Embryonic facial prominence (tissue), 1 donor: ENCODE measurements at regions not wholly inside any gene's neighbourhood (a gene's known extent, or its start where the extent isn't known, plus 50 kb on each side); places are given as distances from the start of the nearest gene placed in this dataset.
"Not testable (repeated sequence)": the region's sequence is repeated elsewhere in the genome, so short reads cannot be mapped to it uniquely, and the experiment has no call there.

Source experiments
- DNase-seq: peaks from one replicate; pipeline ENCODE4 v3.0.0-alpha.2; 2016; ENCODE audit errors: extremely low spot score

DNA sequence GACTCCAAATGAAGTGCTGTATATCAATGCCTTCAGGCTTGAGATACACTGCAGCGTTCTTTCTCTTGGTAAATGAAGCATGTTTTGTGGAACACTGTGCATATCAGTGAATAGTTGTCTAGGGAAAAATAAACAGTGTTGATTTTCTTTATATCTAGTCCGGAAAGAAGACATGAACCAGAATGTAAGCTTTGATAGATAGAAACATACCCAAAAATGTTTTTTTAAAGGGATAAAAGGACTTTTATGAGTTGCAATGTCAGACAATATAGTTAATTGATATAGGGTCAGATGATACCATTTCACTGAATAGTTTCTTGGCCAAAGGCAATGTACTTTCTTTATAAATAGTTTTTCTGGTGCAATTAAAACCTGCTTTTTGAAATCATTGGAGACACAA lies 1037.8 kb downstream of the OTOL1 start:
- DNase-seq = no peak

DNA sequence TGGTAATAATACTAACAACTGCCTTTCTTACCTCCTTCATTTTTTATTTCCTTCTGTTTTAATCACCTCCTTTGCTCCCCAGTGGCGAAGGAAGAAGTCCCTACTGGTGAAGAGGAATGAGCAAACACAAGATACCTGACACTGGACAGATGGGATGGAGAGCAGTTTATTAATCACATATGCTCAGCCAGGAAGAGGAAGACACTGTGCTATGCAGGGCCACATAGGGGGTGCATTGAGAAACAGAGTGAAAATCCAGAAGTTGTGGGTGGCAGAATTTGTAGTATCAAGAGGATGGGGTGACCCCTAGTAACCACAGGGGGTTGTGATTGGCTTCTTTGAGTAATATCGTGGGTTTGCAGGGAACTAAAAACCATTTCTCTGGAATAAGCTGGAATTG lies 1041.9 kb downstream of the OTOL1 start:
- no peak for DNase-seq

DNA sequence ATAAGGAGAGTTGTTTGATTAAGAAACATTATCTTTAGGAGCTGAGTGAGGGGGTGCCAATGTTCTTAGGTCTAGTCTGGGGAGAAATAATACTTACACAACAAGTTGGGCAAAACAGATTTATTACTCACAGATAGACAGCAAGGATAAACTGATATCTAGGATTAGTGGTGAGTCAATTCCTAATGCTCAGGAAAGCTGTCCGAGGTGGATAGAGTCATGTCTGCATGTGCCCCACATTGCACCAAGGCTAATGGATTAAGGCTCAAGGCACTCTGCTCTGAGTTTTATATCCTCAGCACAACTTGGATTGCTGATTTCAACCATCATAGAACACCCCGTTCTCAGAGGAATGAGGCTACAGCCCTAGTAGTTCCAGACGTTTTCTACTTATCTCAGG lies 1042.3 kb downstream of the OTOL1 start:
- no peak for DNase-seq

DNA sequence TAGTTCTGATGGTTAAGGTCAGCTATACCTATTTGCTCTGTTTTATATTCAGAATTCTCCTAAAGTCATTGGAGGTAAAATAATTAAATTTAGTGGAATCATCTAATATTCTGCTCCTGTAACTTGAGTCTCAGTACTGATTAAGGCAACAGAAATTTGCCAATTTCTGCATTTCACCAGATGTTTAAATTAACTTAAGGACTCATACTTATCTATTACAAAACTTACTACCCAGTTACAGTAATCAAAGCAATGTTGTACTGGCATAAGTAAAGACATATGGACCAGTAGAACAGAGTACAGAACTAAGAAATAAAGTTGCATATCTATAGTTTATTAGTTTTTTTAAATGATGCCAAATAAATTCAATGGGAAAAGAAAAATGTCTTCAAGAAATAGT lies 1043.8 kb downstream of the OTOL1 start:
- DNase-seq = no peak

DNA sequence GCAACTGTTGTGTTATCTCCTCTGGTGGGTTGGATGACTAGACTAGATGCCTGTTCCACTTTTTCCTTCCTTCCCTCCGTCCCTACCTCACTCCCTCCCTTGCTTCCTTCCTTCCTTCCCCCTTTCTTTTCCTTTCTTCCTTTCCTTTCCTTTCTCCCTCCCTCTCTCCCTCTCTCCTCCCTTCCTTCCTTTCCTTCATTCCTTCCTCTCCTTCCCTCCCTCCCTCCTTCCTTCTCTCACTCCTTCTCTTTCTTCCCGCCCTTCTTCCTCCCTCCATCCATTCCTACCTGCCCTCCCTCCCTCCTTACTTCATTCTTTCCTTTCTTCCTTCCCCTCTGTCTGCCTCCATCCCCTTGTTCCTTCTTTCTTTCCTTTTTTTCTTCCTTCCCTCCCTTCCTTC lies 1045.3 kb downstream of the OTOL1 start:
- no peak for DNase-seq

DNA sequence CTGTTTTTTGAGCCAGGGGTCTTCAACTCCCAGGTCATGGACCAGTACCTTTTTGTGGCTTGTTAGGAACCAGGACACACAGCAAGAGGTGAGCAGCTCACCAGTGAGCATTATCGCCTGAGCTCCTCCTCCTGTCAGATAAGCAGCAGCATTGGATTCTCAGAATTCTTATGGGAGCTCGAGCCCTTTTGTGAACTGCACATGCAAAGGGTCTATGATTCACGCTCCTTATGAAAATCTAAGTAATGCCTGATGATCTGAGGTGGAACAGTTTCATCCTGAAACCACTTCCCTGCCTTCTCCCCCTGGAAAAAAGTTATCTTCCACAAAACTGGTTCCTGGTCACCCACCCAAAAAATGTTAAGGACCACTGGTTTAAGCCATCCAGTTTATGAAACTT lies 1047.6 kb downstream of the OTOL1 start:
- DNase-seq = no peak

DNA sequence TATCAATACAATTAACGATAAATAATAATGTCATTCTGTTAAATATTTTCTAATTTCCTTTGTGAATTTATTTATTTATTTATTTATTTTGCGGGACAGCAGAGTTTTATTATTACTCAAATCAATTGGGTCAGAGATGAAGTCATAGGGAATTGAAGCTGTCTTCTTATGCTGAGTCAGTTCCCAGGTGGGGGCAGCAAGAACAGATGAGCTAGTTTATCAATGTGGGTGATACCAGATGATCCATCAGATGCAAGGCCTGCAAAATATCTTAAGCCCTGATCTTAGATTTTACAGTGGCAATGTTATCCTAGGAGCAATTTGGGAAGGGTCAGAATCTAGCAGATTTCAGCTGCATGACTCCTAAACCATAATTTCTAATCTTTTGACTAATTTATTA lies 1050.3 kb downstream of the OTOL1 start:
- DNase-seq = no peak

DNA sequence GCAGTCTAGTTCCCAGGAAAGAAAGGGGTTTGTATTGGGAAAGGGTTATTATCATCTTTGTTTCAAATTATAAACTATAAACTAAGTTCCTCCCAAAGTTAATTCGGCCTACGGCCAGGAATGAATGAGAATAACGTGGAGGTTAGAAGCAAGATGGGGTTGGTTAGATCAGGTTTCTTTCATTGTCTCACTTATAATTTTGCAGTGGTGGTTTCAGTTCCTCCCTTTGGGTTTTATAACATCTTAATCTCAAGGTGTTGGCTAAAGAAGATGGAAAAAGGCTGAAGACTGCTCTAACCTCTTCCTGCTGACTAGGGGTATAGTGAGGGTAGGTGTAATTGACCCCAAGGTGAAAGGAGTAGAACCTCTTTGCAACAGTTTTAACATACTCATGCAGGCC lies 1050.7 kb downstream of the OTOL1 start:
- DNase-seq = no peak

DNA sequence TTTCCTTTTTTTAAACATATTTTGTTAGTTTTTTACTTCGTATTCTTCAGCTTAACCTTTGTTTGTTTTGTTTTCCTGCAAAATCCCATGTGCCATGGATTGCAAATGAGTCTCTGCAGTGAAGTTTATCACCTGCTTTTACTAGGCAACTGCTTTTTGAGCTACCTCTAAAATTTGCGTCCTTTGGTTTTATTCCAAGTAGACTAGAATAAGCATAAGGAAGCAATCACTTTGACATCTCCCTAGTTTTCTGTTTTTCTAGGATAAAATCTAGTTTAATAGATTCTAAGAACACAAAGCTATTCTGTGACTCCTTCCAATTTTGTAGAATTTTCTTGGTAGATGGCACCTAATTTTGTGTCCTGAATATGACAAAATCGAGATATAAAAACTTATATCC lies 1059.2 kb downstream of the OTOL1 start:
- no peak for DNase-seq

DNA sequence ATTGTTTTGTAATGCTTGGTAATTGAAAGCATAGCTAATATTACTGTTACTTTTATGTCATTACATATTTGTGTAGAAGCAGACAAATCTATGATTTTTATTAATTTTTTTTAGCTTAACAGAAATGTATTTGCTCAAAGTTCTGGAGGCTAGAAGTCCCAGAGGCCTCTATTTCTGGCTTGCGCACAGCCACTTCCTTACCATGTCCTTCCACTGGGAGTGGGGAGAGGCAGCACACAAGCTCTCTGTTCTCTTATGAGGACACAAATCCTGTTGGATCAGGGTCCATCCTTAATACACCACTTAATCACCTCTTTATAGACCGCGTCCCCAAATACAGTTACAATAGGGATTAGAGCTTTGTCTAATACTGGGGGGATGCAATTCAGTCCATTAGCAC lies 1061.4 kb downstream of the OTOL1 start:
- DNase-seq = no peak

DNA sequence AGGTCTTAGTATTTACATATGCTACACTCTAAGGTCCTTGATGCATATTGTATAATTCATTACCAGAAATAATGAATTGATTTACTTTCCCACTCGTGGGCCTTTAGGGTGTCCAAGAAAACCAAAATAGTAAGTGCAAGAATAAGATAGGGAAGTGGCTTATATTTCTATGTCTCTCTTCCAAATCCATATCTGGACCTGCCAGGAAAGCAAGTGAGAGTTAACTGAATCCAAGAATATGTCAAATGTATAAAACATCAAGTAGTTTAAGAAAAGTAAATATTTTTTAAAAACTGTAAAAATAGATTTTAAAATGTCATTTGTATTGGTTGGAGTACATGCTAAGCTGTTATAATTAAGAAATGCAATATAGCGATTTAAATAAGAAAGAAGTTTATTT lies 1072.1 kb downstream of the OTOL1 start:
- no peak for DNase-seq

DNA sequence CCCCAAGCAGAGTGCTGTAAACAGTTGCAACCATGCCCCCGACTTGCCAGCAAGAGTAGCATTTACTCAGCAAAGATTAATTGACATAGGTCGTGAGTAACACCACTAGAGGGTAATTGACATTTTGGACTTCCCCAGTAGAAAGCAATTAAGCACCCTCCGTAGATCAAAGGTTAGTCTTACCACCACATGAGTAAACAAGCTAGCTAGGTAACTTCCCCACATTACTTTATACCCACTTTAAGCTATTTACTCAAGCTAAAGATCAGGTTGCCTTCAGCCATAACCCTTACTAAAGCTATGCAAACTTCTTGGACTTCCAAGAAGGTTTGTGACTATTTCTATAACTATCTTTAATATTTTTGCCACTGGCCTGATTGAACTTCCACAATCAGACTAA lies 1072.7 kb downstream of the OTOL1 start:
- no peak for DNase-seq

DNA sequence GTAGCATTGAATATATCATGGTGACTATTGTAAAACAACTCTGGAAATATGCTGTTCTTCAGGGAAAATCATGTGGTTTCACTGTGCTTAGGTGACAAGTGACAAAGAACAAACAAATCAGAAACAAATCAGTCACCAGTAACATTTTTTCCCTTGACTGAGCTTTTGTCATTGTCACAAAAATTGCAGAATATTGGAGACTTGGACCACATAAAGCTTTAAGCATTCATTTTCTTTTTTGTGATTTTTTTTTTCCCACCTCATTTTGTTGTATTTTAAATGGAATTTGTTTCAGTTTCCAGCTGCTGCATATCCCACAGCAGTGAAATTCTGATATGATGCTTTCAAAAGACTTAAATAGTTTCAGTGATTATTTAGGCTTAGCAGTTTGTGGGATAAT lies 1088.4 kb downstream of the OTOL1 start:
- DNase-seq = no peak

DNA sequence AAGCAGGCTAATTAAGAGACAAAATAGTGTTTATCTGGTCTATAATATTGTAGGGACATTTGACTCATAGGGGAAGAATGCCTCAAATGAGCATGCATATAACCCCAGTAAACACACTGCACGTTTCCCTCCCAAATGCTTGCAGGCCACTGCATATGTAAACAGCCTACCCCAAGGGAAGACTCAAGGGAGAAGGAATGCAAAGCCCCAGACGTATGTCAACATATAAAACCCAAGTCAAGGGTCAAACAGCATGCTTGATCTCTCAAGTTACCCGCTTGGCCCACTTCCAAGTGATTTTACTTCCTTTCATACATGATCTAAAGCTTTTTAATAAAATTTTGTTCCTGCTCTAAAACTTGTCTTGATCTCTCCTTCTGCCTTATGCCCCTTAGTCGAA lies 1090.0 kb downstream of the OTOL1 start:
- no peak for DNase-seq

DNA sequence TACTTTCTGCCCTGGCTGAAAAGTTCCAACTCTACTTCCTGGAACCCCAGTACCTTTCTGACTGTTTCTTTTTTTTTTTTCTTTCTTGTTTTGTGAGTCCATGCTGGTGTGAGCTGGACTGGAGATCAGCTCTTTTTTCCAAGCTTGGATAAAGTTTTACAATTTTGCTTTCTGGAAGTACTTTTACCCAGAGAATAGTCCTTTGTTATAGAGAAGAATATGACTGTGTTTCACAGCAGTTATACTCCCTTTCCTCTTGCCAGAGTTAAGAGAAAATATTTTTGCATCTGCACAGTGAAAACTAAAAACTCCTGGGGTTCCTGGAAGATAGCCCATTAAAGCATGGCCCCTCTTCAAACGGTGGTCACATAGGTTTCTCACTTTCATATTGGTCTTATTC lies 1100.6 kb downstream of the OTOL1 start:
- DNase-seq = no peak

DNA sequence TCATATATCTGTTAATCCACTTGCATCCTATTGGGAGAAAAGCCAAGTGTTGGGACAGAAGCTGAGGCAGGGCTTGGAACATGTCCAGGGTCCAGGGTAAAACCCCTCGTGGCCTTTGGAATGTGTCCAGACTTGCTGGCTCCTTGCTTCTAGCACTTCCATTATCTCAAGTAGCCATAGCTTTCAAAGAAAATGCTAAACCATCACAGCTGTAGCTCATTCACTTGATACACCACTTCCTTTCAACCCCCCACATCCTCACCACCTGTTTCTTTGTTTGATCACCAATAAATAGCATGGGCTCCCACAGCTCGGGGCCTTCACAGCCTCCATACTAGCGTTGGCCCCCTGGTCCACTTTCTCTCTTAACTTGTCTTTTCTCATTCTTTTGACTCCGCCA lies 1101.9 kb downstream of the OTOL1 start:
- DNase-seq = not testable (repeated sequence)

DNA sequence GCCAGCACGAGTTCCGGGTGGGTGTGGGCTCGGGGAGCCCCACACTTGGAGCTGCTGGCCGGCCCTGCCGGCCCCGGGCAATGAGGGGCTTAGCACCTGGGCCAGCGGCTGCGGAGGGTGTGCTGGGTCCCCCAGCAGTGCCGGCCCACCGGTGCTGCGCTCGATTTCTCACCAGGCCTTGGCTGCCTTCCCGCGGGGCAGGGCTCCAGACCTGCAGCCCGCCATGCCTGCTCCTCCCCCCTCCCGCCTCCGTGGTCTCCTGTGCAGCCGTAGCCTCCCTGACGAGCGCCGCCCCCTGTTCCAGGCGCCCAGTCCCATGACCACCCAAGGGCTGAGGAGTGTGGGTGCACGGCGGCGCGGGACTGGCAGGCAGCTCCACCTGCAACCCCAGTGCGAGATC lies 1103.1 kb downstream of the OTOL1 start:
- DNase-seq = not testable (repeated sequence)

DNA sequence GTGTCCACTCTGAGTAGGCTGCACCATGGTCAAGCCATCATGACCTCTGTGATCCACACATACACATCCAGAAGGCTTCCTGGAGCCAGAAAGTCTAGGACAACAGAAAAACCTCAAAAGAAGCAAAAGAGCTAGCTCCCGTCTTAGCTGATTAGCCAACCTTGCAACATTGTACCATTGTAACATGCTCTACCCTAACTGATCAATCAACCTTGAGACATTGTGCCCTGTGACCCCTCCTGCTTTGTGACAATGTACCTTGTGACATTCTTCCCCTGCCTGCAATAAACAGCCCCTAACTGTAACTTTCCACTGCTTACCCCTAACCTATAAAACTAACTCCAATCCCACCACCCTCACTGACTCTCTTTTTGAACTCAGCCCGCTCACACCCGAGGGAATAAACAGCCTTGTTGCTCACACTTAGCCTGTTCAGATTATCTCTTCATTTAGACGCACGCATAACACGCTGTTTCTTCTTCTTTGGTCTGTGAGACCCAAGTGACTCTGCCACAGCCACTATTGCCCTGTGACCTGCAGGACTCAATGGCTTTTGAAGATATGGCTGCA lies 1104.6 kb downstream of the OTOL1 start:
- no peak for DNase-seq

DNA sequence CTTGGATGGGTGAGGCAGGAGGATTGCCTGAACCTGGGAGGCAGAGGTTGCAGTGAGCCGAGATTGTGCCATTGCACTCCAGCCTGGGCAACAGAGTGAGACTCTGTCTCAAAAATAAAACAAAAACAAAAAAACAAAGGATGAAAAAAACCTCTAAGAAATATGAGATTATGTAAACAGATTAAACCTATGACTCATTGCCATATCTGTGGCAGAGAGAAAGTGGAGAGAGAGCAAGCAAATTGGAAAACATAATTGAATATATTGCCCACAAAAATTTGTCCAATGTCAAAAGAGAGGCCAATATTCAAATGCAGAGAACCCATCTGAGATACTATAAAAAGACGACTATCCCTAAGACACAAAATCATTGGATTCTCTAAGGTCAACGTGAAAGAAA lies 1106.0 kb downstream of the OTOL1 start:
- no peak for DNase-seq

DNA sequence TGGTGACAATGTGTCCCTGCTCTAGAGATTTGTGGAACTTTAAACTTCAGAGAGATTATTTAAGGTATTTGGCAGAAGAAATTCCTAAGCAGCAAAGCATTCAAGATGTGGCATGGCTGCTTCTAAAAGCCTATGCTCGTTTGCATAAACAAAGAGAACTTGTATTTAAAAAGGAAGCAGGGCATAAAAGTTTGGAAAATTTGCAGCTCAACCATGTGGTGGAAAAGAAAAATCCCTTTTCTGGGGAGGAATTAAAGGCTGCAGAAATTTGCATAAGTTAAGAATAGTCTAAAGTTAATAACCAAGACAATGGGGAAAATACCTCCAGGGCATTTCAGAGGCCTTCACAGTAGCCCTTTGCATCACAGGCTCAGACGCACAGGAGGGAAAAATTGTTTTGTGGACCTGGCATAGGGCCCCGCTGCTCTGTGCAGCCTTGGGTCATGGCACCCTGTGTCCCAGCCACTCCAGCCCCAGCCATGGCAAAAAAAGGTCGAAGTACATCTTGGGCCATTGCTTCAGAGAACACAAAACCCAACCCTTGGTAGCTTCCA lies 1109.1 kb downstream of the OTOL1 start:
- no peak for DNase-seq

DNA sequence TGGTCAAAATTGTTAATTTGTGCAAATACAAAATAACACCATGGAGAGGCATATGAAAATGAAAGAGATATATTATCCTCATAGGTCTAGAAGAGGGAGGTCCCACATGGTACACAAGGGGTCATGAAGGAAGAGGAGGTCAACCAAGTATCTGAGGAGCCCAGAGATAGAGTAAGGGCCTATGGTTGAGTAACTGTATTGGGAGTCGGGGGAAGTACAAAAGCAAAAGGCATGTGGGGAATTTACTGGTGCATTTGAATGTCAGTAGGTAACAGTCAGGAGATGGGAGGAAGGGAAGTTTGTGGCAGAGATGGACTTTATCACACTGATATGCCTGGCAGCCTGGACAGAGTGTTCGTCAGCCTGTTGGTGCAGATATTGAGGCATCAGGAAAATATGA lies 1113.7 kb downstream of the OTOL1 start:
- no peak for DNase-seq

DNA sequence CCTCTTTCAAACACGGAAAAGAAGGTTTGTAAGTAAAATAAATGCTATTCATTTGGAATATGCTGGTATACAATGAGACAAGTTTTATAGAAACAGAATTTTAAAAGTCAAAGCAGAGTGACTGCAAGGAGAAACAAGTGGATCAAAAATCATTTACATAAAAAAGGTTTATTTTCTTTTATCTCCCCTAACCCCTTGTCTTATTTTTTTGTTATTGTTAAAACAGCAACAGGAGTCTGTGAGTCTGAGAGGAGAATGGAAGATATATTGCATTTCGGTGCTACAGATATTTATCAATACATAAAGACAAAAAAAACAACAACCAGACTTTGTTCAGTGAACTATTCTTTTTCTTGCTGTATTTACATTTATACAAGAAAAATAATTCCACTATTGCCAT lies 1116.4 kb downstream of the OTOL1 start:
- DNase-seq = no peak

DNA sequence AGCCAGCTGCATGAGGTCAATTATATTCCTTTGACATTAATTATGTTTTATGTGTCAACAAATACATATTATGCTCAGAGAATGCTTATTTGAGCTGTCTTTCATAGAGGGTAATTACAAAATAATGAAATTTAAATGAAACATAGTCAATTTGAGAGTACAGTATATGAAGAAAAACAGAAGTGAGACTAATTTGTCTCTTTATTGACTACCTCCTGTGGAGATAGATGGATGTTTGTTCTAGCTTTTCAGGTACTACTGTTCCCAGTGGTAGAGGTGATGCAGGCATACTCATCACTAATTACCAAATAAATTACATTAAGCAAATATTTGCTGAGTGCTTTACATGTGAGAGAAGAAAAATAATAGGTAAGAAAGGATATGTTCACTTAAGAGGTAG lies 1129.6 kb downstream of the OTOL1 start:
- DNase-seq = no peak

DNA sequence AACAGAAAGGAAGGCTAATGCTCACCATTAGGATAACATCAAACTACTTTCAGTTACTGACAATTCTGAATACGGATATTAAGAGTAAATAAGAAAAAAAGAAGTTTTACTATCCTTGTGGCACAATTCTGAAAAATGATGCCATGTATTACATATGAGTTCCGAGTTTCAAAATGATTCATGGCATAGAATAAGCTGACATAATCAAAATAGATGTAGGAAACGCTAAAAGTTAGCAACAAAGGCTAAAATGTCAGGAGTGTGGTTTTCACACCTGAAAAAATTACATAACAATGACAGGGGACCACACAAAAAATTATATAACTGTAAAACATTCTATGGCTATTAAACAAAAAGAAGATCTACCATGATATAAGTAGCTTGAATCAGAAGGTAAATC lies 1131.9 kb downstream of the OTOL1 start:
- DNase-seq = no peak
